ENCODE measurements at regions not wholly inside any gene's neighbourhood (a gene's known extent, or its start where the extent isn't known, plus 50 kb on each side); places are given as distances from the start of the nearest gene placed in this dataset.

GRCh38 chr2:193793914-193794313 lies 1599.2 kb upstream of the TMEFF2 start:
- no peak for TF ChIP-seq CTCF (IDR thresholded peaks at IDR 0.05)
- TF ChIP-seq POLR2A (IDR thresholded peaks at IDR 0.05), result no peak

Data from lower leg skin (tissue), 3 donors.